HG03558 (cell line): ENCODE measurements at regions not wholly inside any gene's neighbourhood (a gene's known extent, or its start where the extent isn't known, plus 50 kb on each side); places are given as distances from the start of the nearest gene placed in this dataset.

Experiments
- ATAC-seq: cut with Tn5 transposase; IDR thresholded peaks from one replicate; pipeline ENCODE4 v1.9.1; 2021; ENCODE audit warnings: moderate number of reproducible peaks; ENCODE audit not compliant: unreplicated experiment; ENCODE audit errors: extremely low read depth

GRCh38 chr3:107943786-107944523, 146.9 kb downstream of the CD47 start:
- ATAC-seq, result no peak

- ATAC-seq, result no peak
Observed at GRCh38 chr3:107942951-107943749, 147.7 kb downstream of the CD47 start.

- ATAC-seq, result no peak
Observed at GRCh38 chr3:107942244-107942643, 148.6 kb downstream of the CD47 start.

- no peak for ATAC-seq
Observed at GRCh38 chr3:107939691-107940442, 151.0 kb downstream of the CD47 start.

GRCh38 chr3:107938143-107938542, 152.7 kb downstream of the CD47 start:
- ATAC-seq, result no peak

GRCh38 chr3:107934808-107935207, 156.0 kb downstream of the CD47 start:
- ATAC-seq, result no peak

- no peak for ATAC-seq
Observed at GRCh38 chr3:107933450-107933849, 157.4 kb downstream of the CD47 start.

GRCh38 chr3:107931326-107931725, 159.5 kb downstream of the CD47 start:
- ATAC-seq, result no peak

- no peak for ATAC-seq
Observed at GRCh38 chr3:107929088-107929487, 161.7 kb downstream of the CD47 start.

GRCh38 chr3:107928084-107928445, 162.8 kb downstream of the CD47 start:
- no peak for ATAC-seq

GRCh38 chr3:107927361-107928083, 163.3 kb downstream of the CD47 start:
- ATAC-seq, result peak; percentile 77

- ATAC-seq, result no peak
Observed at GRCh38 chr3:107925851-107926250, 165.0 kb downstream of the CD47 start.

- ATAC-seq, result no peak
Observed at GRCh38 chr3:107921038-107921437, 169.8 kb downstream of the CD47 start.

GRCh38 chr3:107920538-107920937, 170.3 kb downstream of the CD47 start:
- no peak for ATAC-seq

GRCh38 chr3:107919239-107919638, 171.6 kb downstream of the CD47 start:
- no peak for ATAC-seq

- ATAC-seq, result no peak
Observed at GRCh38 chr3:107916171-107916570, 174.7 kb downstream of the CD47 start.

GRCh38 chr3:107915706-107916105, 175.1 kb downstream of the CD47 start:
- ATAC-seq, result no peak

- no peak for ATAC-seq
Observed at GRCh38 chr3:107913701-107914100, 177.1 kb downstream of the CD47 start.

GRCh38 chr3:107911337-107912000, 179.4 kb downstream of the CD47 start:
- ATAC-seq, result no peak

- peak; percentile 99 for ATAC-seq
Observed at GRCh38 chr3:107910713-107911259, 180.0 kb downstream of the CD47 start.
